ENCODE measurements at regions not wholly inside any gene's neighbourhood (a gene's known extent, or its start where the extent isn't known, plus 50 kb on each side); places are given as distances from the start of the nearest gene placed in this dataset.

DNA sequence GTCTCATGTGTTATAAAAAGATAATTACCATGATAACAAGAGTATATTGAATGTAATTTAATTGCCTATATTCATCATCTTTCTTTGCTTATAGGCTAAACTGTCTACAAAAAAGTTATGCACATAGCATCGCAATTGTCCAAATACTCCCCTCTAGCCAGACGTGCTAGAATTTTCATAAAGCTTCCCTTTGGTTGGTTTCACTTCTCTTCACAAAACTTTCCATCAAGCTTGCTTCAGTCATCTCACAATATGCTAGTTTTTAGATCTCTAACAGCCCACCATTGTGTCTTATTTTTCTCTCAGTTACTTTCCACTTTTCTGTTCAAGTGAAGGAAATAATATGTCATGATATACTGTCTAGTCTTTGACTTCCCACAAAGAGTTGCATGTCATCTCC is 448.3 kb upstream of the SPANXN1 start:
- TF ChIP-seq, protein P1, sequence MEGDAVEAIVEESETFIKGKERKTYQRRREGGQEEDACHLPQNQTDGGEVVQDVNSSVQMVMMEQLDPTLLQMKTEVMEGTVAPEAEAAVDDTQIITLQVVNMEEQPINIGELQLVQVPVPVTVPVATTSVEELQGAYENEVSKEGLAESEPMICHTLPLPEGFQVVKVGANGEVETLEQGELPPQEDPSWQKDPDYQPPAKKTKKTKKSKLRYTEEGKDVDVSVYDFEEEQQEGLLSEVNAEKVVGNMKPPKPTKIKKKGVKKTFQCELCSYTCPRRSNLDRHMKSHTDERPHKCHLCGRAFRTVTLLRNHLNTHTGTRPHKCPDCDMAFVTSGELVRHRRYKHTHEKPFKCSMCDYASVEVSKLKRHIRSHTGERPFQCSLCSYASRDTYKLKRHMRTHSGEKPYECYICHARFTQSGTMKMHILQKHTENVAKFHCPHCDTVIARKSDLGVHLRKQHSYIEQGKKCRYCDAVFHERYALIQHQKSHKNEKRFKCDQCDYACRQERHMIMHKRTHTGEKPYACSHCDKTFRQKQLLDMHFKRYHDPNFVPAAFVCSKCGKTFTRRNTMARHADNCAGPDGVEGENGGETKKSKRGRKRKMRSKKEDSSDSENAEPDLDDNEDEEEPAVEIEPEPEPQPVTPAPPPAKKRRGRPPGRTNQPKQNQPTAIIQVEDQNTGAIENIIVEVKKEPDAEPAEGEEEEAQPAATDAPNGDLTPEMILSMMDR (IDR thresholded peaks at IDR 0.05): no peak
- TF ChIP-seq POLR2A (IDR thresholded peaks at IDR 0.05): no peak
